ENCODE measurements at regions not wholly inside any gene's neighbourhood (a gene's known extent, or its start where the extent isn't known, plus 50 kb on each side); places are given as distances from the start of the nearest gene placed in this dataset.

GRCh38 chr2:129610766-129611165, 368.7 kb upstream of the RAB6C start:
- Histone ChIP-seq H3K4me2 (ENCODE audit: low read depth, low read length, poor library complexity, severe bottlenecking) (no peak overlapping the region), H3K9ac (ENCODE audit: low read length) (no peak overlapping the region), H3K79me2 (ENCODE audit: low read length) (no peaks in the 10 kb centered on the region), H3K9me3 (ENCODE audit: low read length) (no peaks in the 10 kb centered on the region), H3K36me3 (ENCODE audit: insufficient read depth, low read length) (no peaks in the 10 kb centered on the region), H3K9me2 (replicated peaks; ENCODE audit: insufficient read depth, low read length) (no peaks in the 10 kb centered on the region), H3K27ac (ENCODE audit: low read length) (no peak overlapping the region), H4K20me1 (ENCODE audit: insufficient read depth, low read depth, low read length) (no peaks in the 10 kb centered on the region), H3K27me3 (ENCODE audit: low read length) (no peaks in the 10 kb centered on the region), H3K4me1 (ENCODE audit: low read length) (no peaks in the 10 kb centered on the region), H2AFZ (ENCODE audit: low read length) (no peak overlapping the region), H3K4me3 (ENCODE audit: low read length) (no peak overlapping the region)
- DNase-seq: no peak

GRCh38 chr2:129611471-129611870, 368.0 kb upstream of the RAB6C start:
- no peaks in the 10 kb centered on the region for H3K9me2 ChIP-seq (replicated peaks; ENCODE audit: insufficient read depth, low read length)
- H3K9ac ChIP-seq (ENCODE audit: low read length): no peak overlapping the region
- H3K9me3 ChIP-seq (ENCODE audit: low read length): no peaks in the 10 kb centered on the region
- H3K36me3 ChIP-seq (ENCODE audit: insufficient read depth, low read length): no peaks in the 10 kb centered on the region
- no peak overlapping the region for H2AFZ ChIP-seq (ENCODE audit: low read length)
- no peaks in the 10 kb centered on the region for H3K79me2 ChIP-seq (ENCODE audit: low read length)
- no peaks in the 10 kb centered on the region for H4K20me1 ChIP-seq (ENCODE audit: insufficient read depth, low read depth, low read length)
- no peaks in the 10 kb centered on the region for H3K4me1 ChIP-seq (ENCODE audit: low read length)
- H3K27me3 ChIP-seq (ENCODE audit: low read length): no peaks in the 10 kb centered on the region
- no peak for DNase-seq
- H3K4me2 ChIP-seq (ENCODE audit: low read depth, low read length, poor library complexity, severe bottlenecking): no peak overlapping the region
- no peak overlapping the region for H3K27ac ChIP-seq (ENCODE audit: low read length)
- no peak overlapping the region for H3K4me3 ChIP-seq (ENCODE audit: low read length)

- Histone ChIP-seq H3K36me3 (ENCODE audit: insufficient read depth, low read length) (no peaks in the 10 kb centered on the region), H3K4me1 (ENCODE audit: low read length) (no peaks in the 10 kb centered on the region), H3K27me3 (ENCODE audit: low read length) (no peaks in the 10 kb centered on the region), H3K4me3 (ENCODE audit: low read length) (no peak overlapping the region), H3K4me2 (ENCODE audit: low read depth, low read length, poor library complexity, severe bottlenecking) (no peak overlapping the region), H2AFZ (ENCODE audit: low read length) (no peak overlapping the region), H3K27ac (ENCODE audit: low read length) (no peak overlapping the region), H3K79me2 (ENCODE audit: low read length) (no peaks in the 10 kb centered on the region), H4K20me1 (ENCODE audit: insufficient read depth, low read depth, low read length) (no peaks in the 10 kb centered on the region), H3K9me3 (ENCODE audit: low read length) (no peaks in the 10 kb centered on the region), H3K9me2 (replicated peaks; ENCODE audit: insufficient read depth, low read length) (no peaks in the 10 kb centered on the region), H3K9ac (ENCODE audit: low read length) (no peak overlapping the region)
- no peak for DNase-seq
Measured at GRCh38 chr2:129619471-129619870, 360.0 kb upstream of the RAB6C start.

- no peaks in the 10 kb centered on the region for H3K9me2 ChIP-seq (replicated peaks; ENCODE audit: insufficient read depth, low read length)
- no peaks in the 10 kb centered on the region for H3K27me3 ChIP-seq (ENCODE audit: low read length)
- no peak overlapping the region for H2AFZ ChIP-seq (ENCODE audit: low read length)
- H3K4me3 ChIP-seq (ENCODE audit: low read length): no peak overlapping the region
- H3K27ac ChIP-seq (ENCODE audit: low read length): no peak overlapping the region
- H3K36me3 ChIP-seq (ENCODE audit: insufficient read depth, low read length): no peaks in the 10 kb centered on the region
- H3K4me2 ChIP-seq (ENCODE audit: low read depth, low read length, poor library complexity, severe bottlenecking): no peak overlapping the region
- H3K9ac ChIP-seq (ENCODE audit: low read length): no peak overlapping the region
- no peak for DNase-seq
- H3K4me1 ChIP-seq (ENCODE audit: low read length): no peaks in the 10 kb centered on the region
- no peaks in the 10 kb centered on the region for H4K20me1 ChIP-seq (ENCODE audit: insufficient read depth, low read depth, low read length)
- H3K9me3 ChIP-seq (ENCODE audit: low read length): no peaks in the 10 kb centered on the region
- H3K79me2 ChIP-seq (ENCODE audit: low read length): no peaks in the 10 kb centered on the region
Measured at GRCh38 chr2:129620411-129620810, 359.1 kb upstream of the RAB6C start.

- Histone ChIP-seq H3K9me3 (ENCODE audit: low read length) (no peaks in the 10 kb centered on the region), H3K27me3 (ENCODE audit: low read length) (no peaks in the 10 kb centered on the region), H3K4me1 (ENCODE audit: low read length) (no peaks in the 10 kb centered on the region), H3K79me2 (ENCODE audit: low read length) (no peaks in the 10 kb centered on the region), H3K9ac (ENCODE audit: low read length) (no peak overlapping the region), H2AFZ (ENCODE audit: low read length) (no peak overlapping the region), H4K20me1 (ENCODE audit: insufficient read depth, low read depth, low read length) (no peaks in the 10 kb centered on the region), H3K4me3 (ENCODE audit: low read length) (no peak overlapping the region), H3K4me2 (ENCODE audit: low read depth, low read length, poor library complexity, severe bottlenecking) (no peak overlapping the region), H3K36me3 (ENCODE audit: insufficient read depth, low read length) (no peaks in the 10 kb centered on the region), H3K9me2 (replicated peaks; ENCODE audit: insufficient read depth, low read length) (no peaks in the 10 kb centered on the region), H3K27ac (ENCODE audit: low read length) (no peak overlapping the region)
- DNase-seq: no peak
Measured at GRCh38 chr2:129623783-129624182, 355.7 kb upstream of the RAB6C start.

- Histone ChIP-seq H3K9me2 (replicated peaks; ENCODE audit: insufficient read depth, low read length) (no peaks in the 10 kb centered on the region), H3K4me1 (ENCODE audit: low read length) (no peaks in the 10 kb centered on the region), H3K36me3 (ENCODE audit: insufficient read depth, low read length) (no peaks in the 10 kb centered on the region), H3K27me3 (ENCODE audit: low read length) (no peaks in the 10 kb centered on the region), H3K4me3 (ENCODE audit: low read length) (no peak overlapping the region), H3K9me3 (ENCODE audit: low read length) (no peaks in the 10 kb centered on the region), H3K79me2 (ENCODE audit: low read length) (no peaks in the 10 kb centered on the region), H3K27ac (ENCODE audit: low read length) (no peak overlapping the region), H3K4me2 (ENCODE audit: low read depth, low read length, poor library complexity, severe bottlenecking) (no peak overlapping the region), H4K20me1 (ENCODE audit: insufficient read depth, low read depth, low read length) (no peaks in the 10 kb centered on the region), H2AFZ (ENCODE audit: low read length) (no peak overlapping the region), H3K9ac (ENCODE audit: low read length) (no peak overlapping the region)
- DNase-seq: no peak
Measured at GRCh38 chr2:129627437-129627836, 352.0 kb upstream of the RAB6C start.

- Histone ChIP-seq H3K36me3 (ENCODE audit: insufficient read depth, low read length) (no peaks in the 10 kb centered on the region), H3K9me3 (ENCODE audit: low read length) (no peaks in the 10 kb centered on the region), H3K27me3 (ENCODE audit: low read length) (no peaks in the 10 kb centered on the region), H3K79me2 (ENCODE audit: low read length) (no peaks in the 10 kb centered on the region), H3K9me2 (replicated peaks; ENCODE audit: insufficient read depth, low read length) (no peaks in the 10 kb centered on the region), H2AFZ (ENCODE audit: low read length) (no peak overlapping the region), H4K20me1 (ENCODE audit: insufficient read depth, low read depth, low read length) (no peaks in the 10 kb centered on the region), H3K4me1 (ENCODE audit: low read length) (no peaks in the 10 kb centered on the region), H3K4me3 (ENCODE audit: low read length) (no peak overlapping the region), H3K9ac (ENCODE audit: low read length) (no peak overlapping the region), H3K4me2 (ENCODE audit: low read depth, low read length, poor library complexity, severe bottlenecking) (no peak overlapping the region), H3K27ac (ENCODE audit: low read length) (no peak overlapping the region)
- DNase-seq: no peak
Measured at GRCh38 chr2:129636692-129637091, 342.8 kb upstream of the RAB6C start.

GRCh38 chr2:129641371-129641770, 338.1 kb upstream of the RAB6C start:
- no peak overlapping the region for H3K27ac ChIP-seq (ENCODE audit: low read length)
- no peaks in the 10 kb centered on the region for H3K79me2 ChIP-seq (ENCODE audit: low read length)
- H3K4me1 ChIP-seq (ENCODE audit: low read length): no peaks in the 10 kb centered on the region
- H3K4me3 ChIP-seq (ENCODE audit: low read length): no peak overlapping the region
- H2AFZ ChIP-seq (ENCODE audit: low read length): no peak overlapping the region
- H3K9ac ChIP-seq (ENCODE audit: low read length): no peak overlapping the region
- H3K9me2 ChIP-seq (replicated peaks; ENCODE audit: insufficient read depth, low read length): no peaks in the 10 kb centered on the region
- H3K36me3 ChIP-seq (ENCODE audit: insufficient read depth, low read length): no peaks in the 10 kb centered on the region
- H3K9me3 ChIP-seq (ENCODE audit: low read length): no peaks in the 10 kb centered on the region
- H3K27me3 ChIP-seq (ENCODE audit: low read length): no peaks in the 10 kb centered on the region
- no peaks in the 10 kb centered on the region for H4K20me1 ChIP-seq (ENCODE audit: insufficient read depth, low read depth, low read length)
- DNase-seq: no peak
- H3K4me2 ChIP-seq (ENCODE audit: low read depth, low read length, poor library complexity, severe bottlenecking): no peak overlapping the region

- Histone ChIP-seq H2AFZ (ENCODE audit: low read length) (no peak overlapping the region), H3K9ac (ENCODE audit: low read length) (no peak overlapping the region), H4K20me1 (ENCODE audit: insufficient read depth, low read depth, low read length) (no peaks in the 10 kb centered on the region), H3K79me2 (ENCODE audit: low read length) (no peaks in the 10 kb centered on the region), H3K9me2 (replicated peaks; ENCODE audit: insufficient read depth, low read length) (no peaks in the 10 kb centered on the region), H3K4me3 (ENCODE audit: low read length) (no peak overlapping the region), H3K4me1 (ENCODE audit: low read length) (no peaks in the 10 kb centered on the region), H3K27ac (ENCODE audit: low read length) (no peak overlapping the region), H3K27me3 (ENCODE audit: low read length) (no peaks in the 10 kb centered on the region), H3K4me2 (ENCODE audit: low read depth, low read length, poor library complexity, severe bottlenecking) (no peak overlapping the region), H3K36me3 (ENCODE audit: insufficient read depth, low read length) (no peaks in the 10 kb centered on the region), H3K9me3 (ENCODE audit: low read length) (no peaks in the 10 kb centered on the region)
- DNase-seq: no peak
Measured at GRCh38 chr2:129642526-129643043, 336.9 kb upstream of the RAB6C start.
